ENCODE measurements at regions not wholly inside any gene's neighbourhood (a gene's known extent, or its start where the extent isn't known, plus 50 kb on each side); places are given as distances from the start of the nearest gene placed in this dataset.
"Not testable (repeated sequence)": the region's sequence is repeated elsewhere in the genome, so short reads cannot be mapped to it uniquely, and the experiment has no call there.

GRCh38 chr4:18103876-18104605 is 82.5 kb upstream of the LCORL start:
- H3K4me3 ChIP-seq (replicated peaks; ENCODE audit: insufficient read depth, low read length) = no peak overlapping the region
- TF ChIP-seq CTCF (IDR thresholded peaks at IDR 0.05; ENCODE audit: insufficient read depth, low read length) = no peak
- H3K27ac ChIP-seq (replicated peaks) = no peak overlapping the region
- H3K27me3 ChIP-seq (ENCODE audit: insufficient read depth, poor library complexity, severe bottlenecking) = no peaks in the 10 kb centered on the region
- no peak for DNase-seq (ENCODE audit: low read depth in 1 of 2, low spot score in 1 of 2)

- no peaks in the 10 kb centered on the region for H3K27me3 ChIP-seq (ENCODE audit: insufficient read depth, poor library complexity, severe bottlenecking)
- no peak for DNase-seq (ENCODE audit: low read depth in 1 of 2, low spot score in 1 of 2)
- H3K27ac ChIP-seq (replicated peaks) = no peak overlapping the region
- H3K4me3 ChIP-seq (replicated peaks; ENCODE audit: insufficient read depth, low read length) = no peak overlapping the region
- TF ChIP-seq CTCF (IDR thresholded peaks at IDR 0.05; ENCODE audit: insufficient read depth, low read length) = no peak
- TF ChIP-seq POLR2AphosphoS5 (IDR thresholded peaks at IDR 0.05; ENCODE audit: low read depth) = no peak
- TF ChIP-seq REST (IDR thresholded peaks at IDR 0.05; ENCODE audit: insufficient replicate concordance, low read depth) = no peak
- no peak for TF ChIP-seq SPI1 (IDR thresholded peaks at IDR 0.05; ENCODE audit: borderline replicate concordance, low read depth)
- no peak for TF ChIP-seq GABPA (IDR thresholded peaks at IDR 0.05; ENCODE audit: low read depth)
Observed at GRCh38 chr4:18100657-18101056, 79.1 kb upstream of the LCORL start.

GRCh38 chr4:18090447-18090846 is 68.9 kb upstream of the LCORL start:
- not testable (repeated sequence) for H3K27ac ChIP-seq (replicated peaks); H3K4me3 ChIP-seq (replicated peaks; ENCODE audit: insufficient read depth, low read length); H3K27me3 ChIP-seq (ENCODE audit: insufficient read depth, poor library complexity, severe bottlenecking); DNase-seq (ENCODE audit: low read depth in 1 of 2, low spot score in 1 of 2)

- TF ChIP-seq SPI1 (IDR thresholded peaks at IDR 0.05; ENCODE audit: borderline replicate concordance, low read depth) (no peak), CTCF (IDR thresholded peaks at IDR 0.05; ENCODE audit: insufficient read depth, low read length) (no peak), POLR2AphosphoS5 (IDR thresholded peaks at IDR 0.05; ENCODE audit: low read depth) (no peak), GABPA (IDR thresholded peaks at IDR 0.05; ENCODE audit: low read depth) (no peak), REST (IDR thresholded peaks at IDR 0.05; ENCODE audit: insufficient replicate concordance, low read depth) (no peak)
- no peak for DNase-seq (ENCODE audit: low read depth in 1 of 2, low spot score in 1 of 2)
- Histone ChIP-seq H3K4me3 (replicated peaks; ENCODE audit: insufficient read depth, low read length) (no peak overlapping the region), H3K27me3 (ENCODE audit: insufficient read depth, poor library complexity, severe bottlenecking) (peaks cover 3% of the 10 kb centered on the region), H3K27ac (replicated peaks) (no peak overlapping the region)
Observed at GRCh38 chr4:18082236-18082635, 60.7 kb upstream of the LCORL start.

Measured in HL-60 (cell line).